ENCODE measurements at regions not wholly inside any gene's neighbourhood (a gene's known extent, or its start where the extent isn't known, plus 50 kb on each side); places are given as distances from the start of the nearest gene placed in this dataset.

DNA sequence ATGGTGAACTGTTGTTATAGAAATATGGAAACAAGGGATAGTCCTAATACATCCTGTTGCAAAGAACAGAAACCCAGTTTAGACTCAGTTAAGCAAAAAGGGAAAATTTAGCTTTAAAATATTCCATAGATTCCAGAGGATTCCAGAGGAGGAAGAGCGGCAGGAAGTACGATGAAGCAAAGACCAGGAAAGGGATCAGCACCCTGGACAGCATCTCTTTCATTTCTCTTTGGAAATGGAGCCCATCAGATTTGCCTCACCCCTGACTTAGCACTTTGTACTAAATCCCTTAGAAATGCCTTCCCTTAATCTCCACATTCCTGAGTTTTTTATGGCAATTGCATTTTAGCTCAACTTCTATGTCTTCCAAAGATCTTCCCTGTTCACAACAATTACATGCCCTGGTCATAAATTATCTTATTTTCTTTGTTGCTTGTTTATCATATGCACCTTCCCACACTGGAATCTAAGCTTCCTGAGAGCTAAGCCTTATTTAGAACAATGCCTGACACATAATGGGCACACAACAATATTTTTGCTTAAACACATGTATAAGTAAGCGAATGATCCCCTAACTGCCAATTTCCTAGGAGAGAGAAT lies 150.0 kb upstream of the RBFOX1 start (continued):
- TF ChIP-seq MIER2 (CRISPR knock-in tag; IDR thresholded peaks at IDR 0.05) = peak; percentile 96
- TF ChIP-seq, protein P1, sequence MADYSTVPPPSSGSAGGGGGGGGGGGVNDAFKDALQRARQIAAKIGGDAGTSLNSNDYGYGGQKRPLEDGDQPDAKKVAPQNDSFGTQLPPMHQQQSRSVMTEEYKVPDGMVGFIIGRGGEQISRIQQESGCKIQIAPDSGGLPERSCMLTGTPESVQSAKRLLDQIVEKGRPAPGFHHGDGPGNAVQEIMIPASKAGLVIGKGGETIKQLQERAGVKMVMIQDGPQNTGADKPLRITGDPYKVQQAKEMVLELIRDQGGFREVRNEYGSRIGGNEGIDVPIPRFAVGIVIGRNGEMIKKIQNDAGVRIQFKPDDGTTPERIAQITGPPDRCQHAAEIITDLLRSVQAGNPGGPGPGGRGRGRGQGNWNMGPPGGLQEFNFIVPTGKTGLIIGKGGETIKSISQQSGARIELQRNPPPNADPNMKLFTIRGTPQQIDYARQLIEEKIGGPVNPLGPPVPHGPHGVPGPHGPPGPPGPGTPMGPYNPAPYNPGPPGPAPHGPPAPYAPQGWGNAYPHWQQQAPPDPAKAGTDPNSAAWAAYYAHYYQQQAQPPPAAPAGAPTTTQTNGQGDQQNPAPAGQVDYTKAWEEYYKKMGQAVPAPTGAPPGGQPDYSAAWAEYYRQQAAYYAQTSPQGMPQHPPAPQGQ (CRISPR knock-in tag; IDR thresholded peaks at IDR 0.05; ENCODE audit: borderline replicate concordance) = no peak
- no peak for TF ChIP-seq ZNF513 (CRISPR knock-in tag; conservative IDR thresholded peaks at IDR 0.05)
- no peak for TF ChIP-seq ZNF891 (CRISPR knock-in tag; IDR thresholded peaks at IDR 0.05)
- TF ChIP-seq, protein P2, sequence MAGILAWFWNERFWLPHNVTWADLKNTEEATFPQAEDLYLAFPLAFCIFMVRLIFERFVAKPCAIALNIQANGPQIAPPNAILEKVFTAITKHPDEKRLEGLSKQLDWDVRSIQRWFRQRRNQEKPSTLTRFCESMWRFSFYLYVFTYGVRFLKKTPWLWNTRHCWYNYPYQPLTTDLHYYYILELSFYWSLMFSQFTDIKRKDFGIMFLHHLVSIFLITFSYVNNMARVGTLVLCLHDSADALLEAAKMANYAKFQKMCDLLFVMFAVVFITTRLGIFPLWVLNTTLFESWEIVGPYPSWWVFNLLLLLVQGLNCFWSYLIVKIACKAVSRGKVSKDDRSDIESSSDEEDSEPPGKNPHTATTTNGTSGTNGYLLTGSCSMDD (CRISPR knock-in tag; IDR thresholded peaks at IDR 0.05) = no peak
- no peak for TF ChIP-seq NCOR1 (IDR thresholded peaks at IDR 0.05; ENCODE audit: borderline replicate concordance, low read length)
- TF ChIP-seq AKAP8 (CRISPR knock-in tag; IDR thresholded peaks at IDR 0.05) = no peak
- no peak for TF ChIP-seq ZNF780A (CRISPR knock-in tag; IDR thresholded peaks at IDR 0.05)
- TF ChIP-seq HNF4G (IDR thresholded peaks at IDR 0.05; ENCODE audit: borderline replicate concordance, low read depth, low read length) = no peak
- TF ChIP-seq HNF4G (CRISPR knock-in tag; IDR thresholded peaks at IDR 0.05; ENCODE audit: borderline replicate concordance, low read depth) = no peak
- no peak for TF ChIP-seq DMAP1 (CRISPR knock-in tag; IDR thresholded peaks at IDR 0.05)
- TF ChIP-seq, protein P3, sequence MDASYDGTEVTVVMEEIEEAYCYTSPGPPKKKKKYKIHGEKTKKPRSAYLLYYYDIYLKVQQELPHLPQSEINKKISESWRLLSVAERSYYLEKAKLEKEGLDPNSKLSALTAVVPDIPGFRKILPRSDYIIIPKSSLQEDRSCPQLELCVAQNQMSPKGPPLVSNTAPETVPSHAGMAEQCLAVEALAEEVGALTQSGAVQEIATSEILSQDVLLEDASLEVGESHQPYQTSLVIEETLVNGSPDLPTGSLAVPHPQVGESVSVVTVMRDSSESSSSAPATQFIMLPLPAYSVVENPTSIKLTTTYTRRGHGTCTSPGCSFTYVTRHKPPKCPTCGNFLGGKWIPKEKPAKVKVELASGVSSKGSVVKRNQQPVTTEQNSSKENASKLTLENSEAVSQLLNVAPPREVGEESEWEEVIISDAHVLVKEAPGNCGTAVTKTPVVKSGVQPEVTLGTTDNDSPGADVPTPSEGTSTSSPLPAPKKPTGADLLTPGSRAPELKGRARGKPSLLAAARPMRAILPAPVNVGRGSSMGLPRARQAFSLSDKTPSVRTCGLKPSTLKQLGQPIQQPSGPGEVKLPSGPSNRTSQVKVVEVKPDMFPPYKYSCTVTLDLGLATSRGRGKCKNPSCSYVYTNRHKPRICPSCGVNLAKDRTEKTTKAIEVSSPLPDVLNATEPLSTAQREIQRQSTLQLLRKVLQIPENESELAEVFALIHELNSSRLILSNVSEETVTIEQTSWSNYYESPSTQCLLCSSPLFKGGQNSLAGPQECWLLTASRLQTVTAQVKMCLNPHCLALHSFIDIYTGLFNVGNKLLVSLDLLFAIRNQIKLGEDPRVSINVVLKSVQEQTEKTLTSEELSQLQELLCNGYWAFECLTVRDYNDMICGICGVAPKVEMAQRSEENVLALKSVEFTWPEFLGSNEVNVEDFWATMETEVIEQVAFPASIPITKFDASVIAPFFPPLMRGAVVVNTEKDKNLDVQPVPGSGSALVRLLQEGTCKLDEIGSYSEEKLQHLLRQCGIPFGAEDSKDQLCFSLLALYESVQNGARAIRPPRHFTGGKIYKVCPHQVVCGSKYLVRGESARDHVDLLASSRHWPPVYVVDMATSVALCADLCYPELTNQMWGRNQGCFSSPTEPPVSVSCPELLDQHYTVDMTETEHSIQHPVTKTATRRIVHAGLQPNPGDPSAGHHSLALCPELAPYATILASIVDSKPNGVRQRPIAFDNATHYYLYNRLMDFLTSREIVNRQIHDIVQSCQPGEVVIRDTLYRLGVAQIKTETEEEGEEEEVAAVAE (CRISPR knock-in tag; IDR thresholded peaks at IDR 0.05; ENCODE audit: borderline replicate concordance) = no peak
- TF ChIP-seq HNF4A (CRISPR knock-in tag; IDR thresholded peaks at IDR 0.05) = no peak
- no peak for TF ChIP-seq YEATS2 (CRISPR knock-in tag; IDR thresholded peaks at IDR 0.05; ENCODE audit: borderline replicate concordance)
- no peak for TF ChIP-seq ZNF564 (CRISPR knock-in tag; IDR thresholded peaks at IDR 0.05)
- TF ChIP-seq FOXO4 (CRISPR knock-in tag; conservative IDR thresholded peaks at IDR 0.05) = no peak
- TF ChIP-seq HIVEP1 (CRISPR knock-in tag; IDR thresholded peaks at IDR 0.05) = no peak
- peak; percentile 19; the same call in 1 of the 2 replicates for TF ChIP-seq RARA (CRISPR knock-in tag; IDR thresholded peaks at IDR 0.05)
- TF ChIP-seq ZNF644 (CRISPR knock-in tag; IDR thresholded peaks at IDR 0.05; ENCODE audit: low read depth) = peak; percentile 15; the same call in 1 of the 2 replicates
- TF ChIP-seq EHMT2 (IDR thresholded peaks at IDR 0.05; ENCODE audit: borderline replicate concordance, low read depth, low read length) = peak; percentile 97
- TF ChIP-seq FOXA1 (IDR thresholded peaks at IDR 0.05) = no peak
- TF ChIP-seq FOXA1 (CRISPR knock-in tag; IDR thresholded peaks at IDR 0.05) = no peak

Measured in HepG2 (cell line).